DOHH2 (cell line): ENCODE measurements at regions not wholly inside any gene's neighbourhood (a gene's known extent, or its start where the extent isn't known, plus 50 kb on each side); places are given as distances from the start of the nearest gene placed in this dataset.
"Not testable (repeated sequence)": the region's sequence is repeated elsewhere in the genome, so short reads cannot be mapped to it uniquely, and the experiment has no call there.

Source experiments
- H3F3A ChIP-seq: fragments of 200-600 bp; sonication (generic), shearing (Covaris generic); 2 replicates; pipeline ENCODE4 v1.6.0; 2016; ENCODE audit warnings: antibody characterized with exemption, mild to moderate bottlenecking; ENCODE audit not compliant: control insufficient read depth, insufficient read depth
- H3K27ac ChIP-seq: fragments of 200-600 bp; sonication (generic); 2 replicates; pipeline ENCODE4 v1.5.1; 2014; ENCODE audit warnings: low read depth, mild to moderate bottlenecking, low read length, moderate library complexity
- H3K27me3 ChIP-seq: fragments of 200-600 bp; sonication (generic); 2 replicates; pipeline ENCODE4 v1.6.1; 2014; ENCODE audit warnings: mild to moderate bottlenecking, low read length, mixed read lengths; ENCODE audit not compliant: control insufficient read depth
- H3K36me3 ChIP-seq: fragments of 200-600 bp; sonication (generic); 2 replicates; pipeline ENCODE4 v1.6.1; 2014; ENCODE audit warnings: mild to moderate bottlenecking, low read length, moderate library complexity, mixed read lengths; ENCODE audit not compliant: control insufficient read depth
- H3K4me1 ChIP-seq: fragments of 200-600 bp; sonication (generic); 2 replicates; pipeline ENCODE4 v1.6.1; 2014; ENCODE audit warnings: mild to moderate bottlenecking, low read length, mixed read lengths; ENCODE audit not compliant: control insufficient read depth
- H3K4me2 ChIP-seq: fragments of 200-600 bp; sonication (generic); 2 replicates; pipeline ENCODE4 v1.6.0; 2014; ENCODE audit warnings: mild to moderate bottlenecking, low read length, moderate library complexity
- H3K4me3 ChIP-seq: fragments of 200-600 bp; sonication (generic); 2 replicates; pipeline ENCODE4 v1.5.1; 2014; ENCODE audit warnings: mild to moderate bottlenecking, low read length, mixed read lengths
- H3K79me2 ChIP-seq: fragments of 200-600 bp; sonication (generic); 2 replicates; pipeline ENCODE4 v1.6.1; 2014; ENCODE audit warnings: mild to moderate bottlenecking, low read length, mixed read lengths; ENCODE audit not compliant: control insufficient read depth
- H3K9me2 ChIP-seq: fragments of 200-600 bp; sonication (generic); replicated peaks from 2 replicates; pipeline ENCODE4 v1.6.1; 2014; ENCODE audit warnings: mild to moderate bottlenecking, low read length, mixed read lengths; ENCODE audit not compliant: control insufficient read depth
- H3K9me3 ChIP-seq: fragments of 200-600 bp; sonication (generic); 2 replicates; pipeline ENCODE4 v1.6.1; 2014; ENCODE audit warnings: antibody characterized with exemption, low read length, mixed read lengths; ENCODE audit not compliant: control insufficient read depth, insufficient read depth
- H4K20me1 ChIP-seq: fragments of 200-600 bp; sonication (generic); 2 replicates; pipeline ENCODE4 v1.6.0; 2014; ENCODE audit warnings: low read depth, mild to moderate bottlenecking, antibody characterized with exemption, low read length, moderate library complexity; ENCODE audit not compliant: control insufficient read depth, insufficient read depth
- CTCF ChIP-seq: fragments of 200-600 bp; sonication (generic); IDR thresholded peaks from one replicate; pipeline ENCODE4 v1.5.1; 2014; ENCODE audit warnings: antibody characterized with exemption, mild to moderate bottlenecking, low read depth, low read length; ENCODE audit not compliant: poor library complexity, severe bottlenecking
- EZH2phosphoT487 ChIP-seq: fragments of 200-600 bp; sonication (generic); IDR thresholded peaks from 2 replicates; pipeline ENCODE4 v1.6.1; 2017; ENCODE audit warnings: borderline replicate concordance, mild to moderate bottlenecking, antibody characterized with exemption, low read length, moderate library complexity, mixed read lengths

- H3K9me2 ChIP-seq = no peaks in the 10 kb centered on the region
- no peak overlapping the region for H3K4me2 ChIP-seq
- no peaks in the 10 kb centered on the region for H3K4me1 ChIP-seq
- H3F3A ChIP-seq = no peaks in the 10 kb centered on the region
- TF ChIP-seq EZH2phosphoT487 (no peak), CTCF (no peak)
- H3K9me3 ChIP-seq = no peaks in the 10 kb centered on the region
- no peak overlapping the region for H3K27ac ChIP-seq
- H3K36me3 ChIP-seq = no peaks in the 10 kb centered on the region
- H3K79me2 ChIP-seq = no peaks in the 10 kb centered on the region
- H3K4me3 ChIP-seq = no peak overlapping the region
- H4K20me1 ChIP-seq = no peaks in the 10 kb centered on the region
- H3K27me3 ChIP-seq = peaks cover 5% of the 10 kb centered on the region; the same call in 1 of the 2 replicates
These were observed 202.3 kb upstream of the GALNT2 start for GRCh38 chr1:229864686-229865230.

- H3K4me2 ChIP-seq, H3K79me2 ChIP-seq, H3K27ac ChIP-seq, H3K4me1 ChIP-seq, H3K9me2 ChIP-seq, H3K36me3 ChIP-seq, H3K9me3 ChIP-seq, H3K4me3 ChIP-seq, H3K27me3 ChIP-seq, H3F3A ChIP-seq, H4K20me1 ChIP-seq: not testable (repeated sequence)
These were observed 201.7 kb upstream of the GALNT2 start for GRCh38 chr1:229865321-229865720.

GRCh38 chr1:229867726-229868125 lies 199.3 kb upstream of the GALNT2 start:
- Histone ChIP-seq H4K20me1 (no peaks in the 10 kb centered on the region), H3K27me3 (no peaks in the 10 kb centered on the region), H3K4me1 (no peaks in the 10 kb centered on the region), H3K79me2 (no peaks in the 10 kb centered on the region), H3K9me3 (no peaks in the 10 kb centered on the region), H3F3A (no peaks in the 10 kb centered on the region), H3K27ac (no peak overlapping the region), H3K4me2 (no peak overlapping the region), H3K9me2 (no peaks in the 10 kb centered on the region), H3K36me3 (no peaks in the 10 kb centered on the region), H3K4me3 (no peak overlapping the region)
- TF ChIP-seq EZH2phosphoT487 = no peak
- TF ChIP-seq CTCF = no peak

GRCh38 chr1:229869240-229869639 lies 197.8 kb upstream of the GALNT2 start:
- H3K36me3 ChIP-seq = no peaks in the 10 kb centered on the region
- no peak overlapping the region for H3K27ac ChIP-seq
- H3K27me3 ChIP-seq = no peaks in the 10 kb centered on the region
- no peaks in the 10 kb centered on the region for H3K79me2 ChIP-seq
- no peaks in the 10 kb centered on the region for H3K9me3 ChIP-seq
- no peaks in the 10 kb centered on the region for H3F3A ChIP-seq
- no peaks in the 10 kb centered on the region for H3K4me1 ChIP-seq
- H3K4me2 ChIP-seq = no peak overlapping the region
- no peaks in the 10 kb centered on the region for H4K20me1 ChIP-seq
- no peaks in the 10 kb centered on the region for H3K9me2 ChIP-seq
- TF ChIP-seq CTCF (no peak), EZH2phosphoT487 (no peak)
- no peak overlapping the region for H3K4me3 ChIP-seq
